Dermis microvascular lymphatic vessel endothelial cell (primary cell): ENCODE measurements at regions not wholly inside any gene's neighbourhood (a gene's known extent, or its start where the extent isn't known, plus 50 kb on each side); places are given as distances from the start of the nearest gene placed in this dataset.
"Not testable (repeated sequence)": the region's sequence is repeated elsewhere in the genome, so short reads cannot be mapped to it uniquely, and the experiment has no call there.

Experiments used
- DNase-seq, 2 donors: peaks; one replicate each; pipeline versions ENCODE4 v3.0.0 to v3.0.0-alpha.2; 2010; ENCODE audit warnings: low read depth in 2 of 2

GRCh38 chr18:65671621-65672415 is 79.0 kb upstream of the CDH7 start:
- DNase-seq: no peak

- not testable (repeated sequence) for DNase-seq
These were observed 80.7 kb upstream of the CDH7 start for GRCh38 chr18:65670145-65670544.

- no peak for DNase-seq
These were observed 89.4 kb upstream of the CDH7 start for GRCh38 chr18:65661391-65661790.

- DNase-seq: no peak
These were observed 90.9 kb upstream of the CDH7 start for GRCh38 chr18:65659912-65660311.

GRCh38 chr18:65659312-65659711 is 91.5 kb upstream of the CDH7 start:
- DNase-seq: no peak

GRCh38 chr18:65651192-65651591 is 99.6 kb upstream of the CDH7 start:
- DNase-seq: no peak

GRCh38 chr18:65632236-65632635 is 118.6 kb upstream of the CDH7 start:
- no peak for DNase-seq

- no peak for DNase-seq
These were observed 119.0 kb upstream of the CDH7 start for GRCh38 chr18:65631766-65632165.

- DNase-seq: no peak
These were observed 122.4 kb upstream of the CDH7 start for GRCh38 chr18:65628390-65628789.

- no peak for DNase-seq
These were observed 127.1 kb upstream of the CDH7 start for GRCh38 chr18:65623676-65624075.

GRCh38 chr18:65622436-65622835 is 128.4 kb upstream of the CDH7 start:
- no peak for DNase-seq

- DNase-seq: no peak
These were observed 130.6 kb upstream of the CDH7 start for GRCh38 chr18:65620076-65620696.

GRCh38 chr18:65610939-65611338 is 139.9 kb upstream of the CDH7 start:
- DNase-seq: no peak

GRCh38 chr18:65608471-65608870 is 142.3 kb upstream of the CDH7 start:
- DNase-seq: no peak

GRCh38 chr18:65607161-65607560 is 143.7 kb upstream of the CDH7 start:
- DNase-seq: no peak

GRCh38 chr18:65606551-65607130 is 144.2 kb upstream of the CDH7 start:
- DNase-seq: no peak

- not testable (repeated sequence) for DNase-seq
These were observed 145.5 kb upstream of the CDH7 start for GRCh38 chr18:65605352-65605751.

GRCh38 chr18:65601775-65602174 is 149.0 kb upstream of the CDH7 start:
- no peak for DNase-seq

- no peak for DNase-seq
These were observed 158.4 kb upstream of the CDH7 start for GRCh38 chr18:65592435-65592834.

- no peak for DNase-seq
These were observed 163.3 kb upstream of the CDH7 start for GRCh38 chr18:65587491-65587890.

- not testable (repeated sequence) for DNase-seq
These were observed 168.7 kb upstream of the CDH7 start for GRCh38 chr18:65582094-65582493.

- no peak for DNase-seq
These were observed 181.9 kb upstream of the CDH7 start for GRCh38 chr18:65568866-65569265.

GRCh38 chr18:65567372-65567771 is 183.4 kb upstream of the CDH7 start:
- DNase-seq: no peak
